Endothelial cell of umbilical vein (primary cell): ENCODE measurements at regions not wholly inside any gene's neighbourhood (a gene's known extent, or its start where the extent isn't known, plus 50 kb on each side); places are given as distances from the start of the nearest gene placed in this dataset.

ENCODE experiments used
- BruUV-seq: library from RNA; stranded (reverse); fragments of 400-500 nt; replicated peaks from 2 replicates; lab custom pipeline; 2021; lab: Mats Ljungman, UMichigan
- CTCF ChIA-PET: fragments of 300-600, 350-600 bp; sonication (Branson Sonifier 250); formaldehyde crosslinking; loops from one replicate; lab custom pipeline; 2021; ENCODE audit warnings: antibody characterized with exemption, inconsistent platforms; lab: Charles Lee
- POLR2A ChIA-PET: fragments of 300-600, 350-600 bp; sonication (Branson Sonifier 250); formaldehyde crosslinking; loops from one replicate; lab custom pipeline; 2021; ENCODE audit warnings: antibody characterized with exemption, inconsistent platforms; lab: Charles Lee
- DNase-seq: peaks from one replicate; pipeline ENCODE4 v3.0.0-alpha.2; 2011; ENCODE audit warnings: low read depth, low spot score
- FAIRE-seq: peaks from 2 replicates; lab custom pipeline; 2011; peaks lifted over from hg19 to GRCh38; lab: Jason Lieb, UNC
- H2AFZ ChIP-seq: 2 replicates; pipeline ENCODE4 v1.6.0; 2012; ENCODE audit warnings: low read depth, low read length, control low read depth, inconsistent platforms
- H3K27ac ChIP-seq: 2 replicates; pipeline ENCODE4 v1.5.1; 2011; ENCODE audit warnings: low read depth, mild to moderate bottlenecking, control low read depth, low read length, moderate library complexity; ENCODE audit not compliant: insufficient read depth
- H3K27me3 ChIP-seq, 2 experiments: 2 replicates each; pipeline versions ENCODE4 v1.6.0 to v1.6.1; 2011; ENCODE audit warnings: low read length in 2 of 2, mixed read lengths in 1 of 2; ENCODE audit not compliant: control insufficient read depth in 2 of 2, insufficient read depth in 2 of 2
- H3K36me3 ChIP-seq, 2 experiments: 2 replicates in 1 of 2; 3 replicates in 1 of 2; pipeline ENCODE4 v1.5.1; 2011; ENCODE audit warnings: low read length in 2 of 2, mild to moderate bottlenecking in 1 of 2, moderate library complexity in 1 of 2; ENCODE audit not compliant: control insufficient read depth in 2 of 2, insufficient read depth in 2 of 2; ENCODE audit errors: extremely low read depth in 1 of 2
- H3K4me1 ChIP-seq: 3 replicates; pipeline ENCODE4 v1.5.1; 2011; ENCODE audit warnings: mild to moderate bottlenecking, low read length; ENCODE audit not compliant: control insufficient read depth, insufficient read depth; ENCODE audit errors: extremely low read depth
- H3K4me2 ChIP-seq: 2 replicates; pipeline ENCODE4 v1.6.1; 2011; ENCODE audit warnings: low read length, control low read depth, mixed read lengths; ENCODE audit not compliant: insufficient read depth
- H3K4me3 ChIP-seq, 3 experiments: fragments of 200-600 bp in 1 of 3; sonication (generic), shearing (Covaris generic) in 1 of 3; replicated peaks in 1 of 3; 2 replicates each; pipeline ENCODE4 v1.5.1; 2011 to 2016; ENCODE audit warnings: control low read depth in 3 of 3, low read length in 3 of 3, mild to moderate bottlenecking in 2 of 3, inconsistent platforms in 1 of 3, low read depth in 1 of 3, moderate library complexity in 1 of 3; ENCODE audit not compliant: insufficient read depth in 1 of 3
- H3K79me2 ChIP-seq: 2 replicates; pipeline ENCODE4 v1.6.0; 2012; ENCODE audit warnings: low read length, inconsistent platforms; ENCODE audit not compliant: control insufficient read depth, insufficient read depth
- H3K9ac ChIP-seq: replicated peaks from 2 replicates; pipeline ENCODE3; 2011; ENCODE audit warnings: low read length, control low read depth; ENCODE audit not compliant: insufficient read depth; ENCODE audit errors: extremely low read depth
- H3K9me1 ChIP-seq: replicated peaks from 3 replicates; pipeline ENCODE4 v1.6.0; 2011; ENCODE audit warnings: mild to moderate bottlenecking, low read length; ENCODE audit not compliant: control insufficient read depth, insufficient read depth; ENCODE audit errors: extremely low read depth
- H3K9me3 ChIP-seq: replicated peaks from 2 replicates; pipeline ENCODE4 v1.5.1; 2012; ENCODE audit warnings: low read length, inconsistent platforms; ENCODE audit not compliant: control insufficient read depth, insufficient read depth
- H4K20me1 ChIP-seq: replicated peaks from 2 replicates; pipeline ENCODE3; 2011; ENCODE audit warnings: mild to moderate bottlenecking, low read length; ENCODE audit not compliant: control insufficient read depth, insufficient read depth; ENCODE audit errors: extremely low read depth
- CTCF ChIP-seq, 2 donors: IDR thresholded peaks; 1 replicate in 1 of 2; 2 replicates in 1 of 2; pipeline ENCODE4 v1.5.1; 2011; ENCODE audit warnings: low read length in 2 of 2, mild to moderate bottlenecking in 2 of 2, moderate library complexity in 2 of 2, control low read depth in 1 of 2, inconsistent platforms in 1 of 2, low read depth in 1 of 2; ENCODE audit not compliant: insufficient read depth in 1 of 2; ENCODE audit errors: extremely low read depth in 1 of 2
- EZH2 ChIP-seq: IDR thresholded peaks from 2 replicates; pipeline ENCODE4 v1.6.1; 2012; ENCODE audit warnings: borderline replicate concordance, low read depth, mild to moderate bottlenecking, moderate library complexity, low read length, inconsistent platforms; ENCODE audit not compliant: severe bottlenecking
- FOS ChIP-seq: IDR thresholded peaks from 2 replicates; pipeline ENCODE4 v1.6.1; 2011; ENCODE audit warnings: mild to moderate bottlenecking, low read length, moderate library complexity, borderline replicate concordance; ENCODE audit not compliant: insufficient read depth
- GATA2 ChIP-seq: IDR thresholded peaks from 2 replicates; pipeline ENCODE4 v1.7.0; 2011; ENCODE audit warnings: low read depth, mild to moderate bottlenecking, moderate library complexity, mixed read lengths, low read length; ENCODE audit not compliant: insufficient read length, insufficient read depth
- JUN ChIP-seq: IDR thresholded peaks from 2 replicates; pipeline ENCODE4 v1.6.1; 2011; ENCODE audit warnings: borderline replicate concordance, low read depth; ENCODE audit not compliant: insufficient read length, insufficient read depth
- MAX ChIP-seq: IDR thresholded peaks from 2 replicates; pipeline ENCODE4 v1.6.1; 2011; ENCODE audit not compliant: insufficient read depth, insufficient read length
- MYC ChIP-seq: IDR thresholded peaks from one replicate; pipeline ENCODE4 v1.6.1; 2011; ENCODE audit warnings: mild to moderate bottlenecking, low read depth, low read length
- POLR2A ChIP-seq: IDR thresholded peaks from 2 replicates; pipeline ENCODE4 v1.6.1; 2012; ENCODE audit warnings: low read depth, mild to moderate bottlenecking, control low read depth, low read length
- POLR2AphosphoS5 ChIP-seq: IDR thresholded peaks from 2 replicates; pipeline ENCODE4 v1.6.1; 2012; ENCODE audit warnings: low read depth, mild to moderate bottlenecking, control low read depth, low read length, moderate library complexity; ENCODE audit not compliant: insufficient read depth
- dilution Hi-C: fragments of 300-500 bp; cut with MboI; formaldehyde crosslinking; loops from one replicate; pipeline ENCODE4 v1.15.0; 2019; ENCODE audit warnings: low sequenced_read_pairs; ENCODE audit not compliant: extremely low pct_ligation_motif_present
- intact Hi-C: fragments of 100-400 bp; cut with micrococcal nuclease; formaldehyde crosslinking; loops from one replicate; pipeline ENCODE4 v1.10.0; 2022

- no peak for FAIRE-seq
- H3K9me1 ChIP-seq = no peaks in the 10 kb centered on the region
- H3K4me3 ChIP-seq = no peak overlapping the region
- ChIA-PET CTCF (no interaction called here), POLR2A (no interaction called here)
- H3K27ac ChIP-seq = no peak overlapping the region
- no peak for TF ChIP-seq MAX
- no peak for TF ChIP-seq POLR2AphosphoS5
- TF ChIP-seq MYC = no peak
- no peak for TF ChIP-seq CTCF (IDR thresholded peaks at IDR 0.05; ENCODE audit: extremely low read depth in 1 of 2, insufficient read depth in 1 of 2, low read depth in 1 of 2, low read length in 2 of 2)
- TF ChIP-seq JUN = no peak
- no peak for TF ChIP-seq EZH2
- no peak for TF ChIP-seq FOS
- TF ChIP-seq GATA2 = no peak
- no peak for TF ChIP-seq POLR2A
- H2AFZ ChIP-seq = no peak overlapping the region
- H3K79me2 ChIP-seq = no peaks in the 10 kb centered on the region
- H4K20me1 ChIP-seq = no peaks in the 10 kb centered on the region
- H3K4me2 ChIP-seq = no peak overlapping the region
- dilution Hi-C loops = no loop called here
- no peaks in the 10 kb centered on the region for H3K9me3 ChIP-seq
- no peaks in the 10 kb centered on the region for H3K4me1 ChIP-seq
- no peaks in the 10 kb centered on the region for H3K27me3 ChIP-seq
- H3K36me3 ChIP-seq = no peaks in the 10 kb centered on the region
- intact Hi-C loops = no loop called here
- H3K9ac ChIP-seq = no peak overlapping the region
- DNase-seq = no peak
- BruUV-seq = no TSS peak
These were observed 404.8 kb downstream of the IGSF11 start for GRCh38 chr3:118629821-118630220.
